GM19455 (cell line): ENCODE measurements at regions not wholly inside any gene's neighbourhood (a gene's known extent, or its start where the extent isn't known, plus 50 kb on each side); places are given as distances from the start of the nearest gene placed in this dataset.

Source experiments
- ATAC-seq: cut with Tn5 transposase; IDR thresholded peaks from one replicate; pipeline ENCODE4 v1.9.1; 2021; ENCODE audit not compliant: unreplicated experiment

GRCh38 chrX:20527558-20528011 lies 260.9 kb upstream of the RPS6KA3 start:
- ATAC-seq = no peak

DNA sequence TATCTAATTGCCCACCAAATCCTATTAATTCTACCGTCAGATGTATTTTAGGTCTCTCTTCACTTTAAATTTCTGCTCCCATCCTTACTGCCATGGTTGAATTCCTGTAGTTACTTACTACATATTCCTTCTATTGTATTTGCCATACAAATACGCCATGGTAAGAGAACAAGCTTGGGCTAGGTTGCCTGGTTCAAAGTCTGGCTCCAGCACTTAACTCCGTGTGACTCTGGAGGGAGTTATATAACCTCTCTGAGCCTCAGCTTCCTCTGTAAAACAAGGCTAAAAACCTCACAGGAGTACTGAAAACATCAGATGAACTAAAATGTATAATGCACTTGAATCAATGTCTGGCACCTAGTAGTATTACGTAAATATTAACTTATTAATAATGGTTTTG lies 260.3 kb upstream of the RPS6KA3 start:
- no peak for ATAC-seq

DNA sequence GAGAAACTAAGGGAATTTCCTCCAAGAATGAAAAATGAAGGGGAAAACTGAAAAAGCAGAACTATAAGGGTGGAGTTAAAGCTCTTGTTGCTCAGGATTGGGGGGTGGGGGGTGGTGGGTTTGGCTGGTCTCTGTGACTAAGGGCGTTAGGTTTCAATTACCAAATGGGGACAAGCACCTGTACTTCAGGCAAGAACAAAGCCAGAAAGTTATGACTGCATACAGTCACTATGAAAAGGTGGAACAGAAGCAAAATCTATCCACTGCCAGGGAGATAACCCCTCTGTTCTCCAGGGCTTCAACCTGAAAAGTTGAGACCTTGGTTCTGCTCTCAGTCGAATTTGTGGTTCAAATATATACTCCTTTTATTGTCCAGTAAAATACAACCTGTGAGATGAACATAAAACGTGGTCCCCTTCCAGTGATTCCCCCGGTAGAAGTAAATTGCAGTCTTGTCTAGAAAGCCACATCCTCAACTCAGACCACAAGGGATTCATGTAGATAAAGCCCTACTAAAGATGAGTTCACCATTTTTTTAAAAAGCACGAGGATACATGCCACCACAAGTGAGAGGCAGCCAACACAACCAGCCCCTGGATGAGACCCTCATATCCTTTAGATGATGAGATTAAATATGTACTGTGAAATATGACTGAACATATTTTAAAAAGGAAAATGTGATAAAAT lies 257.1 kb upstream of the RPS6KA3 start:
- no peak for ATAC-seq

GRCh38 chrX:20522420-20522819 lies 255.7 kb upstream of the RPS6KA3 start:
- no peak for ATAC-seq

DNA sequence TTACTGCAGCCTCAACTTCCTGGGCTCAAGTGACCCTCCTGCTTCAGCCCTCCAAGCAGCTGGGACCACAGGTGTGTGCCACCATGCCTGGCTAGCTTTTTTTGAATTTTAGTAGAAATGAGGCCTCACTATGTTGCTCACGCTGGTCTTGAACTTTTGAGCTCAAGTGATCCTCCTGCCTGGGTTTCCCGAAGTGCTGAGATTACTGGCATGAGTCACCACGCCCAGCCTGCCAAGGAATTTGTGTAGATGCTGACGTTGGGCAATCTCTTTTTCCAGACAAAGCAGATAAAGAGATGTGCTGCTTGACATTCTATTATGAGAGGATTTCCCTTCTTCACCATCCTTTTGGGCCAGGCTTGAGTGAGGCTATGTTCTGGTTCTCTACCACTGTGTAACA lies 254.5 kb upstream of the RPS6KA3 start:
- no peak for ATAC-seq

- no peak for ATAC-seq
Measured at GRCh38 chrX:20519826-20520225, 253.1 kb upstream of the RPS6KA3 start.

- ATAC-seq = no peak
Measured at GRCh38 chrX:20519146-20519545, 252.4 kb upstream of the RPS6KA3 start.

DNA sequence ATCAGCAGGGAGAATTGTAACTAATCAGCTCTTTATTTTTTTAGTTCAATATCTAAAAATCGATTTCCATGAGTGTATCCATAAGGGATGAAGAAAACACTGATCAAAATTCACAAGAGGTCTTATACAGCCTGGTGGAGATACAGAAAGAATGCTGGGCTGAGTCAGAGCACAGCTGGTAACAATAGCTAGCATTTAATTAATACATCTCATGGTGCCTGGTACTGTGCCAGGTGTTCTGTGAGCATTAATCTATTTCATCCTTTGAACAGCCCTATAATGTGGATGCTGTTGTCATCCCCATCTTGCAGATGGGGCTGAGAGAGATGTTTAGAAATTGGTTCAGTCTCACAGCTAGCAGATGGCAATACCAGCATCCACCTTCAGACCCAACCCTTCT lies 250.9 kb upstream of the RPS6KA3 start:
- no peak for ATAC-seq

DNA sequence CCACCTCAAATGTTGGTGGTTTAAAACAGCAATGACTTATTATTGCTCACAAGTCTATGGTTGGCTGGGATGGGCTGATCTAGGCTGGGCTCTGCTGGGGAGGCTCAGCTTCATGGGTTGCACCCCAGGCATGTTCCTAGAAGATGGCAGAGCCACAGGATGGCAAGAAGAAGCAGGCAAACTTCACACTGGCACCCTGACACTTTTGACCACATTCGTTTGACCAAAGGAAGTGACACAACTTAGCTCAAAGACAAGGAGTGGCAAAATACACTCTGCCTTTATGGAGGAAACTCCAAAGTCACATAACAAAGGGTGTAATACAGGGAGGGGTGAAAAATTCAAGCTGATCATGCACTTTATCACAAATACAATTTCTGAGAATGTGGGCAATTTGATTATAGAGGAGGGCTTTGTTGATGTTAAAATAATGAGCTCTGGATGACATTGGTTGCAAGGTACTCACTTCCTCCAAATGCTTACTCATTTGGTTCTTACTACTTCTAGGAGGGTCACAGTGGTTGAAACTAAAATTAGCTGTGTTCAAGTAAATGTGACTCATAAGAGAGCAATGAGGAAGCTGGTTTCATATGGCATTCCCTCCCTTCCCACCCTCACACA lies 249.2 kb upstream of the RPS6KA3 start:
- peak; percentile 98 for ATAC-seq

DNA sequence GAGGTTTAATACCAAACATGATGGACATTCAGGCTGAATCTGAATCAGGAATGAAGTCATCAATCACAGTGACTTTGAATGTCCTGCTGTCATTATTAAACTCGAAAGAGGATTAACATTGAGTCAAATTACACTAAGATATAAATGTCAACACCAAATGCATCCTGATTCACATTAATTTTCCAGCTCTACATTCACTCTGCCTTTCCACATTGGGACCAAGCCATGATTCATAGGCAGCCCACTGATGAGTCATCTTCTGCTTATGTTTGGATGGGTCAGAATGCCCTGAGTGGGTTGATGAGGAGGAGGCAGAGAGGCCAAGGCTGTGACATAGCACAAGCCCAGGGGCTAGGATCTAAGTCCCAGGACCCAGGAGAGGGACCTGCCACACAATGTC lies 247.6 kb upstream of the RPS6KA3 start:
- no peak for ATAC-seq

DNA sequence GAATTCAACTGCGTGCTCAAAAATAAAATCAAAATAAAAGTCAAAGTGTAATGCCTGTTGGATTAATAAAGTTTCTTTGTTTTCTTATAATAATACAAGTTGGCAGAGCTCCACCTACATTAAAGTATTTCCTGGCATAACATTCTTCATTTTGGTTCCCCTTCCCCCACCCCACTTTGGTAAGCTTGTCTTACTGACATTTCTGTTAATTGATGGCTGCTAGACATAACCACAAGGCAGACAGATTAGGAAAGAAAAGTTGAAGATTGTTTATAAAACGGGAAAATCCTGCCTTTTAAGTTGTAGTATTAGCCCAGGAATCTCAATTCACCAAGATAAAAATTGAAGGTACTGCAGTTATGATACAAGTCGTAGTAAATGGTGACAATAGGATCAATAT lies 246.5 kb upstream of the RPS6KA3 start:
- no peak for ATAC-seq

- ATAC-seq = no peak
Measured at GRCh38 chrX:20511792-20512191, 245.1 kb upstream of the RPS6KA3 start.

GRCh38 chrX:20507901-20508620 lies 241.4 kb upstream of the RPS6KA3 start:
- no peak for ATAC-seq

GRCh38 chrX:20506739-20507138 lies 240.0 kb upstream of the RPS6KA3 start:
- no peak for ATAC-seq

DNA sequence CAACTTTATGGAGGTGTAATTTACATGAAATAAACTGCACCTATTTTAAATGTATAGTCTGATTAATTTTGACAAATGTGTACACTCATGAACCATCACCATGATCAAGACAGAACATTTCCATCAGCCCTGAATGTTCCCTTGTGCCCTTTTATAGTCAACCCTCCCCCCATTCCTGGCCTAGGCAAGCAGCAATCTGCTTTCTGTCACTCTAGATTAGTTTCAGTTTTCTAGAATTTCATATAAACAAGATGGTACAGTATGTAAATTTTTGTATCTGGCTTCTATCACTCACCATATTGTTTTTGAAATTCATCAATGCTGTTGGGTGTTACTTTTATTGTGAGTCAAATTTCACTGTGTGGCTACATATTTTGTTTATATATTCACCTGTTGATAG lies 234.2 kb upstream of the RPS6KA3 start:
- ATAC-seq = no peak

DNA sequence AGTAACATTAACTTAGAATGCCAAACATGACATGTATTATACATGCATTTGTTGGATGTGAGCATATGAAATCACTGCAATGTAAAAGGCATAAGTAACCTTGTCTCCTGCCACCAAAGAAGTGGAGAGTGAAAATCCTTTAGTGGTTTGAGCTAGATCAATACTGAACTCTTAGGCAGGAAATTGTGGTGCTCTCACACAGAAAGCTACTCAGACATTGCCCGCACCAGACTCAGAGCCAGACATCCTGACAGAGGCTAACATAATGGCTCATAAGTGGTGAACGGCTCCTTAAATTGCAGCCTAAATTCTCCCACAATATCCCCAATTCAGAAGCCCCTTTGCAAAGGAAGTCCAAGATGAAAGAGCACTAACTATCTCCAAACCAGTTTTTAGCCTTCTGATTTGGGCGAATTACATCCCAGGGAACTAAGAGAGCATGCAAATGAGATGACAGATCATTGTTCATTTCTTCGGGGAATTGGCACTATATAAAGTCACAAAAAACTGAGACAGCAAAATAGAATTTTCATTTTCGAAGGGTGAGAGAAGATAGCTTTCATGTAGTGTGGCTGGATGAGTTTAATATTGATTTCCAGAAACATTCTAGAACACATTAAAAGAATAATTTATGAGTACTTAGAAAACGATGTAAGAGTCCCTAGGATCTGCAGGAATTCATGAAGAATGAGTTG lies 233.6 kb upstream of the RPS6KA3 start:
- ATAC-seq = no peak

GRCh38 chrX:20499763-20500162 lies 233.1 kb upstream of the RPS6KA3 start:
- ATAC-seq = no peak

GRCh38 chrX:20498851-20499635 lies 232.3 kb upstream of the RPS6KA3 start:
- no peak for ATAC-seq

DNA sequence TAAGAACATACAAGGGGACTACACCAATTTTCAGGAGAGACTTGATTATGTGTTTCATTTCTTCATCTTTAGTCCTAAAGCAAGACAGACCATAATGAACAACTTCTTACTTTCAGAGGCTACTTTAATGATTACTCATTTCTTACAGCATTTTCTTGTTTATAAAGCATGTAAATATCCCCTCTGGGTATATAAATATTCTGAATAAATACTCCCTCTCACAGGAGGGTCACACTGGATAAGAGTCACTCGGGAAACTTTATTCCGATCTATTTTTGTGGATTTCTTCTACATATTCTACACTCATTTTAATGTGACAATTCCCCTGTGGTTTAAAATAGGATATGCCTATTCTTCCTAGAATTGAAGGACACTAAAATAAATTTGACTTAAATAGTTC lies 228.9 kb upstream of the RPS6KA3 start:
- no peak for ATAC-seq

DNA sequence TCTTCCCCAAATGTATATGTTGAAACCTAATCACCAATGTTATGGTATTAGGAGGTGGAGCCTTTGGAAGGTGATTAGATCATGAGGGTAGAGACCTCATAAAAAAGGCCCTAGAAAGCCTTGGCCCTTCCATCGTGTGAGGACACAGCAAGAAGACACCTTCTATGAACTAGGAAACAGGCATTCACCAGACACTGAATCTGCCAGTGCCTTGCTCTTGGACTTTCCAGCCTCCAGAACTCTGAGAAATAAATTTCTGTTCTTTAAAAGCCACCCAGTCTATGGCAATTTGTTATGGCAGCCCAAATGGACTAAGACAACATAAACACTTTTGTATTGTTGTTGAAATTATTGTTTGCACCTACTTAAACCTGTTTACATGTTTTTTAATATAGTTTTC lies 221.8 kb upstream of the RPS6KA3 start:
- no peak for ATAC-seq

GRCh38 chrX:20487227-20487626 lies 220.5 kb upstream of the RPS6KA3 start:
- ATAC-seq = no peak
